Mesenteric fat pad (tissue), 1 donor: ENCODE measurements at regions not wholly inside any gene's neighbourhood (a gene's known extent, or its start where the extent isn't known, plus 50 kb on each side); places are given as distances from the start of the nearest gene placed in this dataset.
"Not testable (repeated sequence)": the region's sequence is repeated elsewhere in the genome, so short reads cannot be mapped to it uniquely, and the experiment has no call there.

ENCODE experiments used
- DNase-seq: peaks from one replicate; pipeline ENCODE4 v3.0.0-alpha.2; 2020; ENCODE audit warnings: low spot score
- donor health status: DM: yes; HTN: yes; CAD: no.

DNA sequence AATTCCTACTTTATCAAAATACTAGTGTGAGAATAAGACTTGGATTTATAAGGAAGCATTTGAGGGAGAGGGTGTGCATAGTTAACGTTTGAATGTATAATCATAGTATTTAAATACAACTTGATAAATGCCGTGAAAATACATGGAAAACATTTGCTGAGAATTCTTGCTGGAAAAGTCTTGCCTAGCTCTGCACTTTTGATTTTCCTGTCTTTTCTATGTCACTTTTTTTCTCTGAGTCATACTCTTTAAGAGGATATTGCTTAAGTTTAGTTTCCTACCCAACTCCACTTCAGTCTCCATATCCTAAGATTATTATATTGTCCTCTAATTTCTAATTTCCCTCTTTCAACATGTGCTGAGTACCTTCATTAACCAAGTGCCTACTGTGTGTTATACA, 616.6 kb upstream of the SEMA6A start:
- DNase-seq = no peak

DNA sequence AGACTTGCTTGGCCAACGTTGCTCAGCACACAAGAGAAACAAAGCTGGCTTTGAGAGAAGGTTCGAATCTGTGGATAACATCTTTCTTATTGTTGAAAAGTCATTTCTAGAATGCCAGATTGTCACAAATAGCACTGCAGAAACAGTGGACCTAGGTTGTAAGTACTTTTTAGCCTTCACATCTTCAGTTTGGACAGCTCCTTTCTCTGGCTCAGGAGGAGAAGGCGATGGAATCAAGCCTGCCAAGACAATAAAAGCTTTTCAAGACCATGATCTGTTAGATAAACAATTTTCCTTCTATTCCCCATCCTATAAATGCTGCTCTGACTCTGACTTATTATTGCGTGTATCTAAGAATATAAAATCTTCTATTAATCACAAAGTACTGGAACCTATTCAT, 615.2 kb upstream of the SEMA6A start:
- no peak for DNase-seq

DNA sequence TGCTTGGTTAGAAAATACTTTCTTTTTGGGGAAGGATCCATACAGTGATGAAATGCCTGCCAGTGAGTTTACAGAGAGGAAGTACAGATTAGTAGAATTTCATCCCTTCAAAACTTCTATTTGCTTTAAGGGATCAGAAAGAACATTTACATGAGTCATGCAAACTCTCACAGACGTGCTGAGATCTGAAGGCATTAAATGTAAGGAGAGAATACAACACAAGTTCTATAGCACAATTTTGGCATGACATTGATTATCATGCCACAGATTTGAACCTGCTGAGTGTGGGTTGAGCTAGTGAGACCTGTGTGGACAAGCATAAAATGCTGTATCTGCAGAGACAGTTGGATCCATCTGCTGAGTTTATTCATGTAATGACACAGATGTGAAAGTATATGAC, 613.6 kb upstream of the SEMA6A start:
- no peak for DNase-seq

DNA sequence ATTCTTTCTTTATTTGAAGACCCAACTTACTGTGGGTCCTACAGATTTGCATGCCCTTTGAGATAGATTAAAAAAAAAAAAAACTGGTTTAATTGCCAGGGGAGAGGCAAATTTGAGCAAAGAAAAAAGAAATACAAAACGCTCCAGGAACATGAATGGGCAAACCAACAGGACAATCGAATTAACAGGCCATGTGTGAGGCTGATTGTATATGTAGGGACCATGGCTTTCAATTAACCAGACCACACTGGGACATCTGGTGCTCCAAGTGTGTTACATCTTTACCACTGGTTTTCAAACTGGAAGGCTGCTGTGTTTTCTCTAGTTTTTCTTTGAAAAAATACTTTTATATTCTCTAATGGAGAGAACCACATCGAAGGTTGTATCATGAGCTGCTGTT, 612.1 kb upstream of the SEMA6A start:
- no peak for DNase-seq

DNA sequence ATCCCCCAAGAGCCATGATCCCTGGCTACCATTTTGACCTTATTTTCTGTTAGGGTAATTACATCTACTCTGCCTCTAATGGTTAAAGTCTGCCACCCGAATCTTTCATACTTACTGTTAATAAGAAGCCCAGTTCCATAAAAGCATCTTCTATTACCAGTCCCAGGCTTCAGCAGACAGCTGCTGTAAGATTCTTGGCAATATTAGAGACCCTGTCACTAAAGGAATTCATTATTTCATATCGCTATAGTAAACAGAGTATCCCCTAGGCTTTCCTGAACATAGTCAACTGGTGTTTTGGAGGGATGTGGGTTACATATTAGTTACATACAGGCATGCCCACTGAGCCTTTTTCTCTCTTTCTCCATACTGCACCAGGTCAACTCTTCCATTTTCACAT, 608.7 kb upstream of the SEMA6A start:
- DNase-seq = no peak

DNA sequence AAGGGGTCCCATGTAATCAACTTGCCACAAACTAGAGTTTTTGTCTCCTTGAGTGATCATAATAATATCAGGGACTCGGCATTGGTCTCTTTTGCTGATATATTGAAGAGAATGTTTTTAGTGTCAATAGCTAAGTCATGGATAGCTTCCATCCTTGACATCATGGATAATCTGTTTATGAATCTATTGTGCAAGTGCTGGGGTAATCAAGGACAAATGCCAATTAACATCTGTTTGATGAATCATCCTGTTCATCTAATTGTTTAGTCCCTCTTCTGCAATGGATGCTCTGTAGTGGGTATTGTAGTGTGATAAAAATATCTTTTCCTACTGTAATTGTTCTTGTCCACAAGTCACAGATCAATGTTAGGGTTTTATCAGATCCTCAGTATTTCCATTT, 607.5 kb upstream of the SEMA6A start:
- no peak for DNase-seq

DNA sequence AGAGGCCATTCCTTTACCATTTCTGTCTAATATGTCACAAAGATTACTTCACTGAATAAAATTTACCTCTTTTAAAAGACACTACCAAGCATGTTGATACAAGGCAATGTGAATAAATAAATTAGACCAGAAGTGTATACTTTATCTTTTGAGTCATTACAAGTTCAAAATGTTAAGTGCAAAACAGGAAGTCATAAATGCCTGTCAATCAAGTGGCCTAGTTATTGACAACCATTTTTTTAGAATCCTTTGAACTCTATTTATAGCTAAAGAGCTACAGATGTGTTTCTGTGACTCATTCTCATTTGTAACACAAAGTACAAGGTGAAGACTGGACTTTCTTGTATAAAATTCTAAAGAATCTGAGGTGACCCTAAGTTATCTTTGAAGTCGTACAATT, 602.7 kb upstream of the SEMA6A start:
- no peak for DNase-seq

DNA sequence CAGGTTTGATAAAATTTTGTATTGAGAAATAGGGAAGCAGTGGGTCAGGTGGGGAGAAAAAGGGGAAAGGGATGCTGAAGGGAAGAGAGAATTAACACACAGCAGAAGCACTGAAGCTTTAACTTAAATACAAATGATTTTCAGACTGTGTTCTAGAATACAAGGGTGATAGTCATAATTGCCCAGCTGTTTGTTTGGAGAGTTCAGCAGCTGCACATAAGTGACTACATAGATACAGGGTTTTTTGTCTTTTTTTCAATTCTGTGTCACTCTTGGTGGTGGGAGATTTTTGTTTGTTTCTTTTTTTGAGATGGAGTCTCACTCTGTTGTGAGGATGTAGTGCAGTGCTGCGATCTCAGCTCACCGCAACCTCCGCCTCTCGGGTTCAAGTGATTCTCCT, 590.4 kb upstream of the SEMA6A start:
- DNase-seq = no peak

DNA sequence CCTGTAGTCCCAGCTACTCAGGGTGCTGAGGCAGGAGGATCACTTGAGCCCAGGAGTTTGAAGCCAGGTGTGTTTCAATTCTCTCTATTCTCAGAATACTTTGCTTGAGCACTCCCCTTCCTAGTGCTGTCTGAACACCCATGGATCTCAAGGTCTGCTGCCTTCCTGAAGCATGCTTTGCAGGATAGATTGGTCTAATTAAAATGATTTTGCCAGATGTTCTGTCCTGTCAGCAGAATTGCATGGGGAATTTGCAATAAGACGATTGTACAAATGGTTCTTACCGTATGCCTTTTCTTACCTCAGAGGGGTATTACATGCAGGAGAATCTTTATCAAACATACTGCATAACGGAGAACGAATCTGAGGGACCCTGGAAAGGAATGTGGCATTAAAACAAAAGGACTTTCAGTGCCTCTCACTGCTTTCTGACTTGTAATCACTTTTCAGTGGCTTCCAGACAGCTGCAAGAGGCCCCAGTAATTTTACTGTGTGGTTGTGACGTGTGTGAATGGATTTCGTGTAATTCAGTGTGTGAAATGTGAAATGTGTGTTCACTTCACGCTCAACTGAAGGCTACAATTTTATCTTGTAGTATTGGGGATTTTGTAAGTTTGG, 587.2 kb upstream of the SEMA6A start:
- no peak for DNase-seq

DNA sequence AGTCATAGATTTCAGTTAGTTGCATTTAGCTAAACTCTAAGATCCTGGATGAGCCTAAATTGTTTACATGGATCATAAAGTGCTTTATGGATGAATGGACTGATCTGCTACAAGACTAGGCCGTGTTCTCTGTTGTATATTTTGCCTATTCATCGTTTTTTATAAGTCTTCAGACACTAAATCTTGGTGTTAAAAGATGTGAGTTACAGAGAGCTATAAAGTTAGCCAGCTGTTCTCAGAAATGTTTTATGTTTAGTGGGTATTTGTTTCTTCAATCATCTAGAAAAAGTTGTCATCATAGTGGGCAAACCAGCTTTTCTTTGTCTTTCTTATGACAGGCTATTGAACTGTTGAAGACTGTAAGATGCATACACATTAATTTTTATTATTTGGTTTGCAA, 585.8 kb upstream of the SEMA6A start:
- DNase-seq = no peak

DNA sequence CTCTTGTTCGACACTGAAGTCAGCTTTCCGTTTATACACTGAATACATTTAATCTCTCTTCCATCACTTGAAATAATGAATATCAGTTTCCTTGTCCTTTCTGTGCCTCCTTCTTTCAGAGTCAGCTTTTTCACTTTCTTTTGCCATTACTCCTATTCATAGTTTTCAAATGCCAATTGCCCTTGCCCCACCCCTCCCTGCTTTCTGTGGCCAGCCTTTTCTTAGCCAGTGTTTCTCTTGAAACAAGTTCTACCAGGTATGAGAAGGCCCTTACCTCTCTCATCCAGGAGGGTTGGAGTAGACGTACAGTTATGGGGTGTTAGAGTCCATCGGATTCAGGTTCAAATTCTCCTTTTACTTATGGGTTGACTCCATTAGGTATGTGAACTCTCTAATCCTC, 574.7 kb upstream of the SEMA6A start:
- DNase-seq = no peak

DNA sequence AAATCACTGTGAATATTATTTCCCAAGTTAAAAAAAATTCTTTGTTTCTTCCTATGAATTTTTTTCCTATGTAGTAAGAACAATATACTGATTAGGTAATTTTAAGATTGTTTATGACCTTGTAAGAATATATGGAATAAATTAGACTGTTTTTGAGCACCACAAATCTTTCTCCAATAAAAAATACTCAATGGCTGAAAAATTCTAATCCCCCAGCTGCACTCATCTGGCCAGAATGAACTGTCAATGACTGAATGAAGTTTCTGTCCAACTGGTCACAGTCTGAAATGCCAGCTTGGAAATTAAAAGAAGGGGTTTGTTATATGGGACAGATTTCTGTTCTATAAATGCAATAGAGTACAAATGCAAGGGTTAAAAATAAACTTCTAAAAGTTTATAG, 569.5 kb upstream of the SEMA6A start:
- no peak for DNase-seq

DNA sequence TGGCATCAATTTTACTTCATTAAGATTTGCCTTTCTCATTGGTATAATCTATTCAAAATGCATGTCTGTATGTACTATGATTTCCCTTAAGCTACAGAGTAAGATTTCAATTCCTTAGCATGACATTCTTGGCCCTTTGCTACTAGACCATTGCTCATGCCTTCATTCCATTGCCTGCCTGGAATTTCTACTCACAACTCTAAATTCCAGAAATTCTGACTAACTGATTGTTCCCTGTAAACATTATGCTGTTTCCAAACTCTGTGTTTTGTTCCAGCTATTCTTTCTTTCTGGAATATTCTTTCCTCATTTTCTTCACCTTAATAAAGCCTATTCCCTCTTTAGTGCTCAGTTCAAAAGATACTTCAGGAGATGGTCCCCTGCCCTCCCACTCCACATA, 568.8 kb upstream of the SEMA6A start:
- no peak for DNase-seq

DNA sequence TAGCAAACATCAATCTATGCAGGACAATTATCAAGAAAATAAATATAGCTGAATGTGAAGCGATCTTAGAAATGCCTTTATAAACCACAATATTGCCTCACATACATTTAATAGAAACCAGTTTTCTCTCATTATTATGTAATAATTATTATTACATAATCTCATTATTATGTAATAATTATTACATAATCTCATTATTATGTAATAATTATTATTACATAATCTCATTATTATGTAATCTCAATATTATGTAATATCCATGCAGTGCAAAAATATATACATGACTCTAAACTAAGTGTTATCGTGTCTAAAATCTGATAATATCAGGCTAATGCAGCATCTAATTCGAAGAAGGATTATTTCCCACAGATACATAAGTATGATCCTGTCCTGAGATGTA, 563.9 kb upstream of the SEMA6A start:
- no peak for DNase-seq

DNA sequence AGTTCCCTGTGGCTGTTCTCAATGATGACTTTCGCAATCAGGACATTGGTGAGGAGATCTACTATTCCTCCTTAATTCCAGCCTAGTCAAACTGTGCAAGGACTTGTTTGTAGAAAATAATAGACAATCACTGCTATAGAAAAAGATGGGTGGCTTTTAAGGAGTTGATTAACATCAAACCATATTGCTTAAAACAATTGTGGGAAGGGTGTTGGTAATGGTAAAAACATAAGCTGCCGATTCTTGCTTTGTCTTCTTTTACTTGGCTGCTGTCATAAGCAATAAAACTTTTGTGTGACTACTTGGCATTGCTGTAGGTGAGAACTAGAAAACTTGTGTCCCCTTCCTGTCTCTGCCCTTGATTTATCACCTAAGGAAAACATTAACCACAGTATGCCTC, 561.2 kb upstream of the SEMA6A start:
- no peak for DNase-seq

DNA sequence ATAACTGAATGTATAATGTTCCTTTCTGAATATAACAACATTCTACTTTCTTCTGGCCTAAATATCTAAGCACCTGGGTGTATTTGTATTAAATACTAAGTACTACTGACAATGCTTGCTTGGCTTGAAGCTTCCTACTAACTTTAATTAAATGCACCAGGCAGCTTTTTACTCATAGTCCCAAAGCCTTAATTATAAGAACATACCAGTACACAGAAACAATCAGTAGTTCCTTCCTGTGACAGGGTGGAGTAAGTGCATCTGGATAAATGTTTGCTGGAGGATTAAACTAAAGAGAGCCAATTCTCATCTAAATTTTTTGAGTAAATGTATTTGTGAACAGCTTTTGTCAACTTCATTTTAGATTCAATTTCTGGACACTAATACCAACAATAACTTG, 558.6 kb upstream of the SEMA6A start:
- no peak for DNase-seq

DNA sequence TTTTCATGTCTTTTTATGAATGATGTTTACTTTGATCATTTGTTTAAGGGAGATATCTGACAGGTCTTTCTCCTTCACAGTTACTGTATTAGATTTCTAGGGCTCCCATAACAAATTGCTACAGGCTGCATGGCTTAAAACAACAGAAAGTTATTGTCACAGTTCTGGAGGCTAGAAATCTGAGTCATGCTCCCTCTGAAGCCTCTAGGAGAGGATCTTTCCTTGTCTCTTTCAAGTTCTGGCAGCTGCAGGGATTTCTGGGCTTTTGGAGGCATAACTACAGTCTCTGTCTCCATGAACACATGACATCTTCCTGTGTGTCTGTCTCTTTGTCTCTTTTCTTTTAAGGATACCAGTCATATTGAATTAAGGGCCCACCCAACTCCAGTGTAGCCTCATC, 557.3 kb upstream of the SEMA6A start:
- no peak for DNase-seq

DNA sequence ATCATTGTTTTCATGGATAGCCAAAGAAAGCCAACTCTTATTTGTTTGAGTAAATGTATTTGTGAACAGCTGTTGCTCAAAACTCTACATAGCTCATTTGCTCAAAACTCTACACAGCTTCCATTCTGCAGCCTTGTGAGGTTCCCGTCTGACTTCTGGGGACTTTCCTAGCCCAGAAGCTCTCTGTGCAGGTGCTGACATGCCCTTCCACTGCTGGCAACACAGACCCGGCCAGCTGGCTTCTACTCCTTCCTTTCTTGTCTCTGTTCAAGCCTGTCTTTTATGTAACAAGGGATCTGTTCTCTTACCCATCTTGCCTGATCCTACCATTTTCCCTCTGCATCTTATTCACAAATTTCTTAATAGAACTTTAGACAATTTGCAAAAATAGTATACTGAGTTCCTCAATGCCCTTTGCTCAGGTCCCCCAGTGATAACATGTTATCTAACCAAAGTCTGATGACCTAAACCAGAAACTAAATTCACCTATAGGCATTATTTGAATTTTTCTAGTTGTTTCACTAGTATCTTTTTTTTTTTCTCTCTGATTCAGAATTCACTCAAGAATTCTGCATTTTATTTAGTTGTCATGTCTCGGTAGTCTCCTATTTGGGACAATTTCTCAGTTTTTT, 556.5 kb upstream of the SEMA6A start:
- DNase-seq = no peak

DNA sequence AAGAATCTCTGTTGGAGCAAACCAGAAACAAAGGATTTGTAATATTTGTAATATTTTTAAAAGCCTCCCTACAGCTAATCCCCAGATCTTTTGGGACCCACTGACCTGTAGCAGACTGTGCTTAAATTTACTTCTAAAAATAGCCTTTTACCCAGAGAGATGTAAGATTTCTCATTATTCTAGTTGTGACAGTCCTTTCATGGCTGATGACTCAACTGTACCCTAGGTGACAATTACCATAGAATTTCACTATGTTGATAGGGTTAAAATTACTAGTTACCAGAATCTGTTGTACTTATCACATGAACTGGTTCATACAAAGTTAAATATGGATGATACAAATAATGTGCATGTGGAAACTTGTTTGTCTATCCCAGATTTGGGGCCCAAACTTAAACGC, 543.9 kb upstream of the SEMA6A start:
- DNase-seq = no peak

DNA sequence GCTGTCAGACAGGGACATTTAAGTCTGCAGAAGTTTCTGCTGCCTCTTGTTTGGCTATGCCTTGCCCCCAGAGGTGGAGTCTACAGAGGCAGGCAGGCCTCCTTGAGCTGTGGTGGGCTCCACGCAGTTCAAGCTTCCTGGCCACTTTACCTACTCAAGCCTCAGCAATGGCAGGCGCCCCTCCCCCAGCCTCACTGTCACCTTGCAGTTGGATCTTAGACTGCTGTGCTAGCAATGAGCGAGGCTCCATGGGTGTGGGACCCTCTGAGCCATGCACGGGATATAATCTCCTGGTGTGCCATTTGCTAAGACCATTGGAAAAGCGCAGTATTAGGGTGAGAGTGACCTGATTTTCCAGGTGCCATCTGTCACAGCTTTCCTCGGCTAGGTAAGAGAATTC, 542.7 kb upstream of the SEMA6A start:
- not testable (repeated sequence) for DNase-seq

DNA sequence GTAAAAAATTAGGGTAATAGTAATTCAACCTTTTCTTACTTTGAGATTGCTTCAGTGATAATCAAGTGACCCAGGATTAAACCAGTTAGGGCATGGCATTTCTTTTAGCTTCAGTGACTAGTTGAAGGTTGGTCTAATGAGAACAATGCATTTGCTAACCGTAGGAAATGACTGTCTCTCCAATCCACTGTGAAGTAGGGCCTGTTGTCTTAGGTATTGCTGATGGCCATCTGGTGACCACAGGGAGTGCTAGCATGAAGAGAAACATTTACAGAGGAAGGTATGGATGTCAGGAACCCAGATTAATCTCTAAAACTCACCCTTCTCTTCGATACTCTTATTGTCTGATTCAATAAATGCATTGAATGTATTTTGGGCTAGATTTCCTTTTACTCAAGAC, 535.9 kb upstream of the SEMA6A start:
- no peak for DNase-seq

DNA sequence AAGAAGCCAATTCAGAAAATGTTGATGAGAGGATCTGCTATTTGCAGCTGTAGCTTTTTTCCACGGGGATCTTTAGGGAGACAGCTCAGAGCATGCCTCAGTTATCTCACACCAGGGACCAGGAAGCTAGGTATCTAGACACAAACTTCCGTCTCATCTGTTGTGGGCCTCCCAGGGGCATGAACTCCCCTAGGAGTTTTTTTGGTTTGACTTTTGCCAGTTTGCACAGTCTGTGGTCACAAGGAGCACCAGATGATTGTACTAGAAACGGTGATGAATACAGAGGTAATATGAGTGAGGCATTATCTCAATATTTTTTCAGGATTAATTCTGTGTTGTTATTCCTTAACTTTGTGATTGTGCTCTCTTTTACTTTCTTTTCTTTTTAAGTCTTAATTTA, 533.2 kb upstream of the SEMA6A start:
- DNase-seq = no peak

DNA sequence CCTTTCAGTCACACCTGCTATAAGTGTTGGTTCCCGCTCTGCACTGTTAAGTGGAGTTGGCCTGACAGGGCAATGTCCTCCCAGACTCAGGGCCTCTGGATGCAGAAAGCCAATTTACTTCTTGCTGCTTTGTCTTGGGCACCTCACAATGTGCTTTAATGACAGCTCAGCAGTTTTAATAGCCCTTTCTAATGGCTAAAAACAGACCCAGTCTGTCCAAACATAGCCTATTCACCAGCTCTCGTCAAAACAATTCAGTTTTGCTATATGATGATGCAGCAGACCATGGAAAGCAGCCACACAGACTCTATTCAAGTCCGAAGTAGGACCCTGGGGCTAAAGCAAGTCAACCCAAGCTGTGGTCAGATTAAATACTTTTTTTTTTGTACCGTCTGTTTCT, 529.1 kb upstream of the SEMA6A start:
- no peak for DNase-seq

DNA sequence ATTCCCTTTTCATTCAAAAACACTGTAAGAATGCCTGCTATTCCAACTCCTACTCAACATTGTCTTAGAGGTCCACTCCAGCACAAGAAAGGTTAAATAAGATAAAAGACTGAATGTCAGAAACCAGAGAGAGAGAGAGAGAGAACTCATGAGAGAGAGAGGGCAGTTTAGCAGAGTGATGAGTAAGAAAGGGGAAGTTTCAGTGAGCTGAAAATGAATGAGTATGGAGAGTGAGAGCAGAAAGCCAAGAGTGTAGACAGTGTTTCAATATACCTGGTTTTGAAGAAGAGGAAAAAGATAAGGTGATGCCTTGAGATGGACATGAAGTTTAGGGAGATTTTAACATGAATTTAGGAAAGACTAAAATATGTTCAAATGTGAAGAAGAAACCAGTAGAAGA, 528.0 kb upstream of the SEMA6A start:
- DNase-seq = no peak
